A673 (cell line): ENCODE measurements at regions not wholly inside any gene's neighbourhood (a gene's known extent, or its start where the extent isn't known, plus 50 kb on each side); places are given as distances from the start of the nearest gene placed in this dataset.

ENCODE experiments used
- CTCF ChIP-seq: fragments of 300-800, 200-600 bp; sonication (generic); conservative IDR thresholded peaks from 2 replicates; pipeline ENCODE4 v1.5.1; 2017; ENCODE audit warnings: low read depth, mild to moderate bottlenecking, antibody characterized with exemption, low read length, moderate library complexity, mixed read lengths
- EZH2 ChIP-seq: fragments of 200-600 bp; sonication (generic); IDR thresholded peaks from 2 replicates; pipeline ENCODE4 v1.6.1; 2017; ENCODE audit warnings: borderline replicate concordance, low read depth, mild to moderate bottlenecking, mixed read lengths, antibody characterized with exemption, low read length; ENCODE audit not compliant: poor library complexity, severe bottlenecking

GRCh38 chr16:62370445-62370844, 334.2 kb upstream of the CDH8 start:
- TF ChIP-seq CTCF (no peak), EZH2 (no peak)
